ENCODE measurements at regions not wholly inside any gene's neighbourhood (a gene's known extent, or its start where the extent isn't known, plus 50 kb on each side); places are given as distances from the start of the nearest gene placed in this dataset.
A peak's percentile ranks its signal among the peaks of the same experiment; 100 is the strongest.

GRCh38 chr9:91087462-91087759 is 274.3 kb downstream of the AUH start:
- no peak for DNase-seq (ENCODE audit: low read depth, low spot score)
- H3K27ac ChIP-seq: no peak overlapping the region

GRCh38 chr9:91089405-91090129 is 272.2 kb downstream of the AUH start:
- DNase-seq (ENCODE audit: low read depth, low spot score): no peak

GRCh38 chr9:91090130-91090410 is 271.6 kb downstream of the AUH start:
- H3K27ac ChIP-seq: no peak overlapping the region

More at GRCh38 chr9:91089405-91090129, 272.2 kb downstream of the AUH start:
- H3K27ac ChIP-seq: no peak overlapping the region

GRCh38 chr9:91092214-91092613 is 269.5 kb downstream of the AUH start:
- no peak for DNase-seq (ENCODE audit: low read depth, low spot score)
- no peak overlapping the region for H3K27ac ChIP-seq

More at GRCh38 chr9:91090130-91090410, 271.6 kb downstream of the AUH start:
- DNase-seq (ENCODE audit: low read depth, low spot score): no peak

GRCh38 chr9:91094324-91095088 is 267.2 kb downstream of the AUH start:
- DNase-seq (ENCODE audit: low read depth, low spot score): no peak
- no peak overlapping the region for H3K27ac ChIP-seq

GRCh38 chr9:91098203-91098850 is 263.4 kb downstream of the AUH start:
- H3K27ac ChIP-seq: no peak overlapping the region
- DNase-seq (ENCODE audit: low read depth, low spot score): no peak

GRCh38 chr9:91099436-91099835 is 262.3 kb downstream of the AUH start:
- peak overlapping the region; percentile 34 for H3K27ac ChIP-seq
- no peak for DNase-seq (ENCODE audit: low read depth, low spot score)

- DNase-seq (ENCODE audit: low read depth, low spot score): no peak
- peak overlapping the region; percentile 34 for H3K27ac ChIP-seq
These were observed 260.8 kb downstream of the AUH start for GRCh38 chr9:91100878-91101450.

GRCh38 chr9:91101611-91102168 is 260.0 kb downstream of the AUH start:
- no peak overlapping the region for H3K27ac ChIP-seq
- DNase-seq (ENCODE audit: low read depth, low spot score): no peak

- no peak overlapping the region for H3K27ac ChIP-seq
- DNase-seq (ENCODE audit: low read depth, low spot score): no peak
These were observed 259.4 kb downstream of the AUH start for GRCh38 chr9:91102269-91102668.

- H3K27ac ChIP-seq: no peak overlapping the region
- DNase-seq (ENCODE audit: low read depth, low spot score): no peak
These were observed 257.8 kb downstream of the AUH start for GRCh38 chr9:91103931-91104330.

GRCh38 chr9:91106415-91107081 is 255.2 kb downstream of the AUH start:
- H3K27ac ChIP-seq: no peak overlapping the region
- DNase-seq (ENCODE audit: low read depth, low spot score): no peak

GRCh38 chr9:91111226-91111625 is 250.5 kb downstream of the AUH start:
- no peak overlapping the region for H3K27ac ChIP-seq
- no peak for DNase-seq (ENCODE audit: low read depth, low spot score)

GRCh38 chr9:91111876-91112275 is 249.8 kb downstream of the AUH start:
- DNase-seq (ENCODE audit: low read depth, low spot score): no peak
- no peak overlapping the region for H3K27ac ChIP-seq

- H3K27ac ChIP-seq: no peak overlapping the region
These were observed 248.7 kb downstream of the AUH start for GRCh38 chr9:91113016-91113415.

GRCh38 chr9:91114450-91114849 is 247.3 kb downstream of the AUH start:
- DNase-seq (ENCODE audit: low read depth, low spot score): no peak
- no peak overlapping the region for H3K27ac ChIP-seq

More at GRCh38 chr9:91113016-91113415, 248.7 kb downstream of the AUH start:
- no peak for DNase-seq (ENCODE audit: low read depth, low spot score)

- H3K27ac ChIP-seq: no peak overlapping the region
- no peak for DNase-seq (ENCODE audit: low read depth, low spot score)
These were observed 245.5 kb downstream of the AUH start for GRCh38 chr9:91116211-91116610.

GRCh38 chr9:91116711-91117110 is 245.0 kb downstream of the AUH start:
- H3K27ac ChIP-seq: no peak overlapping the region
- DNase-seq (ENCODE audit: low read depth, low spot score): no peak

- H3K27ac ChIP-seq: no peak overlapping the region
- no peak for DNase-seq (ENCODE audit: low read depth, low spot score)
These were observed 244.2 kb downstream of the AUH start for GRCh38 chr9:91117474-91117891.

GRCh38 chr9:91117959-91118703 is 243.6 kb downstream of the AUH start:
- no peak overlapping the region for H3K27ac ChIP-seq
- no peak for DNase-seq (ENCODE audit: low read depth, low spot score)
